GM21447 (cell line): ENCODE measurements at regions not wholly inside any gene's neighbourhood (a gene's known extent, or its start where the extent isn't known, plus 50 kb on each side); places are given as distances from the start of the nearest gene placed in this dataset.

Experiments
- ATAC-seq: cut with Tn5 transposase; IDR thresholded peaks from one replicate; pipeline ENCODE4 v1.9.1; 2021; ENCODE audit not compliant: unreplicated experiment

GRCh38 chr1:38097284-38097898 is 50.8 kb upstream of the POU3F1 start:
- no peak for ATAC-seq
